ENCODE measurements at regions not wholly inside any gene's neighbourhood (a gene's known extent, or its start where the extent isn't known, plus 50 kb on each side); places are given as distances from the start of the nearest gene placed in this dataset.

- TF ChIP-seq CHD7 (IDR thresholded peaks at IDR 0.05; ENCODE audit: insufficient replicate concordance, low read length), result no peak
These were observed 126.7 kb downstream of the MYCN start (continued) for GRCh38 chr2:16067037-16067406.

Measured in H1 (cell line).